VCaP (cell line): ENCODE measurements at regions not wholly inside any gene's neighbourhood (a gene's known extent, or its start where the extent isn't known, plus 50 kb on each side); places are given as distances from the start of the nearest gene placed in this dataset.

Experiments used
- H3K27ac ChIP-seq: fragments of 450-650 bp; 2 replicates; pipeline ENCODE4 v1.5.1; 2017
- TF ChIP-seq, protein P1 (sequence below): fragments of 450-650 bp; conservative IDR thresholded peaks from 2 replicates; pipeline ENCODE4 v1.5.1; 2017; ENCODE audit warnings: mild to moderate bottlenecking, moderate library complexity

DNA sequence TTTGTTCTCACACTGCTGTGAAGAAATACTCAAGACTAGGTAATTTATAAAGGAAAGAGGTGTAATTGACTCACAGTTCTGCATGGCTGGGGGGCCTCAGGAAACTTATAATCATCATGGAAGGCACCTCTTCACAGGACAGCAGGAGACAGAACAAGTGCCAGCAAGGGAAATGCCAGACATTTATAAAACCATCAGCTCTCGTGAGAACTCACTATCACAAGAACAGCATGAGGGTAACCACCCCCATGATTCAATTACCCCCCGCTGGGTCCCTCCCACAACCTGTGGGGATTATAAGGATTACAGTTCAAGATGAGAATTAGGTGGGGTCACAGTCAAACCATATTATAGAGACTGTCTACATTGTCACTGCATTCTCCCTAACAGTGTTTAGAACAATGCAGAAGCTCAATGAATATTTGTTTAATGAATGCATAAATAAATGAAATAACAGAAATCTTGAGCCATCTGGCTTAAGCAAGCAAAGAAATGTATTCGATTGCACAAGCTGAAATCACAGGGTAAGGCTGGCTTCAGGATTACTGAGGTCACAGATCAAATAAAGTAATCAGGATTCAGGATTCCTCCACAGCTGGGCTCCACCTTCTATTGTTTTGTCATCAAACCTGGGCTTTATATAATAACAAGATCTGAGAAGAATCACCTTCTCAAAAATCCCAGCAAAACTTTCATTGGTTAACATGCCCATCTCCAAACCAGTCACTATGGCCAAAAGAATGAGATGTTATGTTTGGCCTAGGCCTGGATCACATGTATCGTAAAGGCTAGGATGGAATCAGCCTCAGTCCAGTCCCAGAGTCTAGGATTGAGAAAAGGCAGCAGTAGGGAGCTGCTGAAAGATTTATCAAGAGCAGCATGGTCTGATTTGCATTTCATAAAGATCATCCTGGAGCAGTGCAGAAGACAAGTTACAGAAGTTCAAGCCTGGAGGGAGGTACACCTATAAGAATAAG lies 137.8 kb upstream of the UBASH3B start:
- H3K27ac ChIP-seq: no peak overlapping the region
- TF ChIP-seq, protein P1, sequence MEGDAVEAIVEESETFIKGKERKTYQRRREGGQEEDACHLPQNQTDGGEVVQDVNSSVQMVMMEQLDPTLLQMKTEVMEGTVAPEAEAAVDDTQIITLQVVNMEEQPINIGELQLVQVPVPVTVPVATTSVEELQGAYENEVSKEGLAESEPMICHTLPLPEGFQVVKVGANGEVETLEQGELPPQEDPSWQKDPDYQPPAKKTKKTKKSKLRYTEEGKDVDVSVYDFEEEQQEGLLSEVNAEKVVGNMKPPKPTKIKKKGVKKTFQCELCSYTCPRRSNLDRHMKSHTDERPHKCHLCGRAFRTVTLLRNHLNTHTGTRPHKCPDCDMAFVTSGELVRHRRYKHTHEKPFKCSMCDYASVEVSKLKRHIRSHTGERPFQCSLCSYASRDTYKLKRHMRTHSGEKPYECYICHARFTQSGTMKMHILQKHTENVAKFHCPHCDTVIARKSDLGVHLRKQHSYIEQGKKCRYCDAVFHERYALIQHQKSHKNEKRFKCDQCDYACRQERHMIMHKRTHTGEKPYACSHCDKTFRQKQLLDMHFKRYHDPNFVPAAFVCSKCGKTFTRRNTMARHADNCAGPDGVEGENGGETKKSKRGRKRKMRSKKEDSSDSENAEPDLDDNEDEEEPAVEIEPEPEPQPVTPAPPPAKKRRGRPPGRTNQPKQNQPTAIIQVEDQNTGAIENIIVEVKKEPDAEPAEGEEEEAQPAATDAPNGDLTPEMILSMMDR: no peak

- TF ChIP-seq, protein P1: no peak
- H3K27ac ChIP-seq: no peak overlapping the region
Observed at GRCh38 chr11:122516686-122517085, 138.8 kb upstream of the UBASH3B start.

DNA sequence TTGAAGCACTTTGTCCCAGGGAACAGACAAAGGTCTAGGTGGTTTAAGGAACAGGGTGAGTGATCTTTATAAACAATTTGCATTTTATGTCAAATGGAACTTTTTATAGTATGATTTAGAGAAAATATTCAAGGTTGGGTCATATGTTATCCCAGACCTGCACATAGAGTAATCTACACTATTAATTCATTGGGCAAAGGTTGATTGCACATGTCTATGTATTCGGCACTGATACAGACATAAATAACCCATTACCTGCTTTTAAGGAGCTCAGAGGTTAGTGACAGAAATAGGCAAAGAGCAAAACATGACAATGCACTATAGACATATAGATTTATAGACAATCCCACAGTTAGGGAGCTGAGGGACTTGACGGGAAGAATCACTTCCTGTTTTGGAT lies 141.5 kb upstream of the UBASH3B start:
- TF ChIP-seq, protein P1: no peak
- no peak overlapping the region for H3K27ac ChIP-seq

GRCh38 chr11:122513328-122513727 lies 142.2 kb upstream of the UBASH3B start:
- TF ChIP-seq, protein P1: no peak
- no peak overlapping the region for H3K27ac ChIP-seq

- TF ChIP-seq, protein P1: no peak
- no peak overlapping the region for H3K27ac ChIP-seq
Observed at GRCh38 chr11:122512688-122513087, 142.8 kb upstream of the UBASH3B start.

DNA sequence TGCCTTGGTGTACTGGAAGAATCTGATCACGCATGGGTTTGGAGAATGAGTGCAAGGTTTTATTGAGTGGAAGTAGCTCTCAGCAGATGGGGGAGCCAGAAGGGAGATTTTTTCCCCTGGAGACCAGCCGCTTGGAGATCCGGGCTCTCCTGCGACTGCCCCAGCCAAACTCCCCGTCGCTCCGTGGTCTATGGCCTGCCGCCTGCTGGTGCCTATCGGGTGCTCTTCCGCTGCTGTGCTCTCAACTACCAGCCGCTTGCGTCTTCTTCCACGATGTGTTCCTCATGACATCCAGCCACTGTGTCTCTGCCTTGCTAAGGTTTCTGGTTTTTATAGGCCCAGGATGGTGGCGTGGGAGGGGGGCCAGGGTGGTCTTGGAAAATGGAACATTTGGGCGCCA lies 145.6 kb upstream of the UBASH3B start:
- no peak overlapping the region for H3K27ac ChIP-seq
- TF ChIP-seq, protein P1: no peak

DNA sequence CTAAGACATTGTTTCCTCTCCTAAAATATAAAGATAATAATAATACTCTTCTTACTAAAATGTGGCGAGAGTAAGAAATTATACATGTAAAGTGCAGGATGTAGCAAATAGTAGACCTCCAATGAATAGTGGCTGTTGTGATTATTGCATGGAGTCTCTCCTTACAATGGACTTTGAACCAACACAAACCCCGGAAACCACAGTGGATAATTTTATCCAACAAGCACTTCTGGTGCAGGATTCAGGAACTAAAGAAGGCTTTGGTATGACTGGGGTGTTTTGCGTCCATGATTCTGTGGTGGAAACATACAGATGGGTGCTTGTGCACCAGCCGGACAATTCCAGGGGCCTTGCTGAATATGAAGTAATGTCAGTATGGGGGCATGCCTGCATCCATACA lies 146.4 kb upstream of the UBASH3B start:
- TF ChIP-seq, protein P1: no peak
- no peak overlapping the region for H3K27ac ChIP-seq
